CD4-positive, alpha-beta T cell treated with Interleukin-6 at 100 ng/mL for 8 hours (primary cell): ENCODE measurements at regions not wholly inside any gene's neighbourhood (a gene's known extent, or its start where the extent isn't known, plus 50 kb on each side); places are given as distances from the start of the nearest gene placed in this dataset.
"Not testable (repeated sequence)": the region's sequence is repeated elsewhere in the genome, so short reads cannot be mapped to it uniquely, and the experiment has no call there.

Experiments
- DNase-seq: peaks from one replicate; pipeline ENCODE4 v3.0.0-alpha.2; 2020; ENCODE audit warnings: mixed read lengths, low spot score

DNA sequence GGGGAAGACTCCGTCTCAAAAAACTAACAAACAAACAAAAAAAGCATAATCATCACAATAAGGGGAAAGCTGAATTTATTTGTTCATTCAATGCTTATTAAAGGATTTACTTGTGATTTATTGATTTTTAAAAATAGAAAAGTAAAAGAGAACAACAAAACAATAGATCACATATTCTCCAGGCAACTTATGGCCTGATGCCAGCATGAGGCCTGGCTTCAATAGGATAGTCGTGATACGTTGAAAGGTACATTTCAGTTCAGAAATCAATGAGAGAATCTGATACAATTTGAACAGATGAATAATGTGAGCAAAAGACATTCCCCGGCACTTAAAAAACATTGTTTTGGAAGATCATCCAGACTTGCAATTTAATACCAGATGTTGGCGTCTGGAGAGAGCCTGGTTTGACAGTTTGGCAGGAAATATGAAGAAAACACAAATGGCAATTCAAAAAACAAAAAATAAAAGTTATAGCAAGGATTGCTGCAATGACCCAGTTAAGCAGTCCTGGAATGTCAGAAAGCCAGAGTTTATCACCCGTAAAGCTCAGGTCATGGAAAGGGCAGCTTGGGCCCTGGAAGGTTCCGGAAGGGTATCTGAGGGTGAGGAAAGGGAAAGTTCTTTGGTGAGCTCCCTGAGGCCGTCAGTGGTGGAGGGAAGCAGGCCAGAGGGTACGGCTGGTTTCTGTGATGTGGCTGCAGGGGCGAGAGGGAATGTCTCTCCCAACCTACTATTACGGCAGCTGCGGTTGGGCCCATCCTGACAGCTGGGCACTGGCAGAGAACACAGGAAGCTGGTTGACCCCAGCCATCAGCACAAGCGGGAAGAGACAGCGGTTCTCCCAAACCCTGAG is 230.2 kb upstream of the HES1 start:
- DNase-seq = no peak

DNA sequence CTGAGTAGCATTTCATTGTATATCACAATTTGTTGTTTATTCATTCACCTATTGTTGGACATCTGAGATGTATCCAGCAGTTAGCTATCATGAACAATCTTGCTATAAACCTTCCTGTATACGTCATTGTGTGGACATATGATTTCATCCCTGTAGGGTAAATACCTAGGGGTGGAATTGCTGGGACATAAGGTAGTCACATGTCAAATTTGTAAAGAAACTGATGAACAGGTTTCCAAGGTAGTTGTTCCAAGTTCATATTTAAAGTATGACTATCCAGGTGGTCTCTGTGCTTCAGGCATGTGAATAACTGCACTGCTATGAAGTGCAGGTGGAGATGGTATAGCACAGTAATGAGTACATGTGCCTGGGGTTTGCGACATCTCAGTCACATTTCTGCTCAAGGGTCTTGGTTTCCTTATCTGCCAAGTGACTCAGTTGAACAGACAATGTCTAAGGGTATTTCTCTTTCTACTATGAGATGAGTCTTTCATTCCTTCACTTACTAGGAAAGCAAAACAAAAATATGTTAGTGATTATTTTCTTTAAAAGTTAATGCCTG is 229.0 kb upstream of the HES1 start:
- DNase-seq = no peak

DNA sequence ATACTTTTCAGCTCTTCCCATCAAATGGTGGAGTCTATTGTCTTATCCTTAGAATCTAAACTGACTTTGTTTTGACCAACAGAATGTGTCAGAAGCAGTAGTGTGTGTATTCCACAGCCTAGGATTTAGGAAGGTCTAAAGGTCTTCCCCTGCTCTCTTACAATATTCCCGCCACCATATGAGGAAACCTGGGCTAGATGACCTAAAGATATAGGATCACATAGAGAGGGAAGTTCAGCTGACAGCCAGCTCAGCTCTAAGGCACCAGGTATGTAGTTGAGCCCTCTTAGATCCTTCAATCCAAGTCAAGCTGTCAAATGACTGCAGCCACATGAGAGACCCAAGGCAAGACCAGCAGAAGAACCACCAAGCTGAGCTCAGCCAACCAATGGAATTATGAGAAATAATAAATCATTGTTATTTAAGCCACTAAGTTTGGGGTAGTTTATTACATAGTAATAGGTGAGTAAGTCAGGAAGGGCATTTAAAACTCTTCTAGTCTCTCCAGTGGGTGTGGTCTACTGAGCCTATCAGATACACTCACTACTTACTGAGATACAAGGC is 227.7 kb upstream of the HES1 start:
- no peak for DNase-seq

DNA sequence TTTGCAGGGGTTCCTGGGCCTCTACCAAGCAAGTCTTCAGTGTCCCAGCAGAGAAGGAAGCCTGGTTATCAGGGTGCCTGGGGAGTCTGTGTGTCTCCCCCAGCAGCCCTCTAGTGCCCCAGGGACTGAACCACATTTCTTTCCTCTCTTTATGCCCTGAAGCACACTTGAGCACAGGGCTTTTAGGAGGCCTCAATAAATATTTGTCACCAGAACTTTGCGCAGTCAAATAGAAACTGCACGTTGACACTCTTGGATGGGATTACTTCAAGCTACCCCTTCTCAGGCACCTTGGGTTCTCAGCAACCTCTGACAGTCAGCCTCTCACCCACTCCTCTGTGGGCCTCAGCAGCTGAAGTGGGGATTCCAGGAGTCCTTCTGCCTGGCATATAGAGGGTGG is 226.6 kb upstream of the HES1 start:
- no peak for DNase-seq

DNA sequence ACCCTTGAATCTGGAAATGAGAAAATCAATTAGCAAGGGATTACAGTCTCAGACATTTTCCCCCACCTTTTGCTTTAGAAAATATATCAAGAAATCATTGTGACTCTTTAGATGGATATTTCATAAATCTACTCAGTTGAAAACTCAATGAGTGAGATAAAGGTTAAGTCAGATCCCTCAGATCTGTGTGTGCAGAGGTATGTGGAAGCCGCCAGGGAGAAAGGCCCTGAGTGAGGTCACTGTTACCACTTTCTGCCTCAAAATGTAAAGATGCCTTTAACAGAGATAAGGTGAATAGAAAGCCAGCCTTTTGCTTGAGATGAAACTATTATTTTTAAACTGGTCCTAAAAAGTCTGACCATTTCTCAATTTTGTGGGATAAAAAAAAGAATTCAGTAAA is 225.6 kb upstream of the HES1 start:
- DNase-seq = no peak

DNA sequence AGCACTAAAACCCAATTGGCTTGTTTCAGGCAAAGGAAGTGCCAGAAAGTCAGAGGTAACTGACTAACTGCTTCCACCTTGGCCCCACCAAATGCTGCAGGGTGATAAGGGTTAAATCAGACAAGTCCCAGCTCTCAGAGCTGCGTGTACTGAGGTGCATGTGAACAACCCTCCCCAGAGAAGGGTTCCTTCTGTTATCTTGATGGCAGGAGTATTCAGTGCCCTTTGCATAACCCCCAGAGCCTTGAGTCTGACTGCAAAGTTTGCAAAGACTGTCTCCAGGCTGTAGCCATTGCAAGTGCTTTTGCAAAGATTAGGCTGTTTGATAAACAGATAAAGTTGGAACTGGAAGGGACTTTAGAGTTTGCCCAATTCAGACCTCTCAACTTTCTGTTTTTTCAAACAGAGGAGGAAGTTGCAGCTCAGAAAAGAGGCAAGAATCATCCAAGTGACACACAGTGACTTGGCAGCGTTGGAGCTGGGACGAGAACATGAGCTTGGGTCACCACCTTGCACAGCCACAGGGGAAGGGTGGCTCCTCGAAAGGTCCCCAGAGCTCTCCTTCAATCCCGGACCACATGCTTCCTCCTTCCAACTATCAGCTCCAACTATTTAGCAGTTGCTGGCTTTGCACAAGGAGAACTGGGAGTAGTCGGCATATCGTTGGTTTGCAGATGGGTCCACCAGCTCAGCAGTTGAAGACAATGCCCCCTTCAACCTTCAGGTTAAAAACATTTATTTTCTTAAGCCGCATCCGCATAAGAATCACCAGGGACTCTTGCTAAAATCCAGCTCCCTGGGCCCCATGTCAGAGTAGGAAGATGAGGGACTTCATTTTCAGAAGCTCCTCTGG is 224.8 kb upstream of the HES1 start:
- DNase-seq = no peak

DNA sequence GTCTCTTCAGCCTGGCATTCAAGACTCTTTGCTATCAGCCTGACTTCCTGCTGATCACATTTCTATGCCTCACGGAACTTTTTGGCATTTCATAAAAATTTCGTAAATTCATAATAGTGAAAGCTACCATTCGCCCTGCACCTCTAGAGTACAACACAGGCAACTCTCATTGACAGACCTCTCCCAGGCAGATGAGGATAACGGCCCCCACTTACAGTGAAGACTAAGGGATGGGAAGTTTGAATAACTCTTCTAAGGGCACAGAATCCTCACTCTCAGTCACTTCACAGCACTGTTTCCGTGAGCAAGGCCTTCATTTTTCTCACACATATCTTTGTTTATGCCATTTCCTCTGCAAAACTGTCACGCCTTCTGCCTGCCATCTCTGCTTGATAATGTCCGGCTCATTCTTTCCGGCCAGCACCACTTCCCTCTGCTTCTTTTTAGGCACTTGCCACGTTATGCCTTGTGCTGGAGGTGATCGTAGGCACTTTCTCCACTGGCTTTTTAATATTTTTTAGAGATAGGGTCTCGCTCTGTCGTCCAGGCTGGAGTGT is 224.1 kb upstream of the HES1 start:
- DNase-seq = no peak

DNA sequence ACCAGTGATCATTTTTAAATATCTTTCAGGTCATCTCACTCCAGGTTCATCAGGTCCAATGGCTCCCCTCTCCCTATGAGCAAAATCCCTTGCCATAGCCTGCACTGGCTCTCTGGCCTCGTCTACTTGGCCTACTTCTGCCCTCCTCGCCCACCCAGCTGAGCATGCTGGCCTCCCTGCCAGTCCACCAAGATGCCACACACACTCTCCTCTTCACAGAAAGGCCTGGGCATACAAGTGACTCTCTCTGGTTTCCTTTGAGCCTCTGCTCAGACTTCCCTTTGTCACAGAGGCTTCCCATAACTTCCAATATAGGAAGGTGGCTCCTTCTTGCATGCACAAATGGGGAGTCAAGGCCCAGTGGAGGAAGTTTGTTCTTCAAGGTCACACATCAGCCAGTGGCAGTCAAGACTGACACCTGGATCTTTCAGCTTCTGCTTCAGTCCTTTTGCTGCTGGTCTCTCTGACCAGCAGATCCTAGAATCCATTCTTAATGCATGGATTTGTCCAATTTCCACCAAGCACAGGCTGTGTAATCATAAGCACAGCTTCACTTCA is 223.2 kb upstream of the HES1 start:
- DNase-seq = no peak

DNA sequence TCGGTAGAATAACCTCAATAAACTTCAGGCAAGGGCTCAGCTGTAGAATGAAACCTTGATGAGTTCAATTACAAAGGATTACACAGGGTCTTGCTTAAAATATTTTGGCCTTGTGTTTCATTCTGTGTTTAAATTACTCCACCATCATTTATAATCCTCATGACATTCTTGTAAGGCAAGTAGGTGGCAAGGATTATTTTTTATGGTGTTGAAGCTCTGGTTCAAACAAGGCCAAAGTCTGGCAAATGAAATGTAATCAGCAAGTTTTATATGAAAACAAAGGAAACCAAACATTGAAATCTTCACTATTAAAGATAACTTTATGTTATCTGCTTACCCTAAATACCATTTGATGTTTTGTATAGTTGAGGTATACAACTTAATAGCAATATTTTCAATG is 221.3 kb upstream of the HES1 start:
- DNase-seq = no peak

DNA sequence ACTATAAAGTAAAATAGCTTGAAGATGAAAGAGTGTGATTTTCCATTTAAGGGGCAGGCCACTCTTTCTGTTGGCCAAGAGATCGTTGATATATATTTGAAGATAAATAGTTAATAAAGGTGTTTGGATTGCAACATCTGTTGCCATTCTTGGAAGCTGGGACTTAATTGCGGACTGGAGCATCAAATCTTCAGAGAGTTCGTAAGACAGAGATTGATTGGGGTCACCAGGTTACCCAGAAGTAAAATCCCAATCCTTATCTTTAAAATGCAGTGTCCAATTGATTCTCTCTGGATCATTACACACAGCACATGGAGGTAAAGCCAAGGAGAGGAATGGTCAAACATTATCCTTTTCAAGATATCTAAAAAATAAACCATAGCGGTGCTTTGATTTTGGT is 220.8 kb upstream of the HES1 start:
- no peak for DNase-seq

DNA sequence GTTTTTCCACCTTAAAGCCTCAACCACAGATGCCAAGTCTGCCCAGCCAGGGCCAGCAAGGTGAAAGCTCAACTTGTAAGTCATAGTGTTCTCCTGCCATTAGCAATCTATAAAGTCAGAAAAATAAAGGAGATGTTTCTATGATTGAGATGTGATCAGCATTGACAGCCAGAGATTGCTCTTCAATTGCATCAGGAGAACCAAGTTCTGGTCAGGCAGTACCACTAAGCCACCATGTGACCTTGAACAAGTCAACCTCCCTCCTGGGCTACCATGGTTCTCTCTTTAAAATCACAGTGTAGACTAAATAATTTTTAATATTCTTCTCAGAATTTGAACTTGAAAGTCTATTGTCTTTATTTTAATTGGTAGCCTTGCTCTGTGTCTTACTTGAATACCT is 220.3 kb upstream of the HES1 start:
- no peak for DNase-seq

DNA sequence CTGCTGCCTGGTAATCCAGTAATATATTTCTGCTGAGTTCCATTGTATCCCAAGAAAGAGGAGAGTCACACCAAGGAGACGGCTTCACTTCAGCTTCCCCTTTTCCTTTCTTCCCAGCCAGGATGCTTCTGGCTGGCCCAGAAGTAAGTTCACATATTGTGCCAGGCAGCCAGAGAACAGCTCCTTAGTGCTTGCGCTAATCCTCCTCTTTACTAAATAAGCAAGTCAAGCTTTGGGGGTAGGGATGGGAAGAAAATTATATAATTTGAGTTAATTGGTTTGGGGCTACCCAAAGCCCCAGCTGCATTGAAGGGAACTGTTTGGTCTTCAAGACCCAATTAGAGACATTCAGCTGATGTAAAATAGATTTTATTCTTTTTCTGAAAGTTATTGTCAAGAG is 218.8 kb upstream of the HES1 start:
- DNase-seq = no peak

DNA sequence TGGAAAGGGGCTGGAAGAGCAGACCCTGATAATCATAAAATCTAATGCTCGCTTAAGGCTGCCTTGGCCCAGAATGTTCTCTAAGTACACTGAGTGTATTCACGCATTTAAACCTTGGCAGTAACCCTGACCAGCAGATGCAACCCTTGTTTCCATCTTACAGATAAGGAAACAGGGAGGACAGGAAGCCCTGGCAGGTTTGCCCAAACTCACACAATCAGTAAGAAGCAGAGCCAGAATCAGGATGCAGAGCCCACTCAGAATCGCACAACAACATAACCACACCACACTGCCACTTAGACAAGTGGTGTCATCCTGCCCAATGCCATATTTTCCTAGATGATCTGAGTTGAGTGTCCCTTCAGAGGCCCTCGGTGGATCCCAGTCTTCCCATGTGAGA is 214.5 kb upstream of the HES1 start:
- DNase-seq = no peak

DNA sequence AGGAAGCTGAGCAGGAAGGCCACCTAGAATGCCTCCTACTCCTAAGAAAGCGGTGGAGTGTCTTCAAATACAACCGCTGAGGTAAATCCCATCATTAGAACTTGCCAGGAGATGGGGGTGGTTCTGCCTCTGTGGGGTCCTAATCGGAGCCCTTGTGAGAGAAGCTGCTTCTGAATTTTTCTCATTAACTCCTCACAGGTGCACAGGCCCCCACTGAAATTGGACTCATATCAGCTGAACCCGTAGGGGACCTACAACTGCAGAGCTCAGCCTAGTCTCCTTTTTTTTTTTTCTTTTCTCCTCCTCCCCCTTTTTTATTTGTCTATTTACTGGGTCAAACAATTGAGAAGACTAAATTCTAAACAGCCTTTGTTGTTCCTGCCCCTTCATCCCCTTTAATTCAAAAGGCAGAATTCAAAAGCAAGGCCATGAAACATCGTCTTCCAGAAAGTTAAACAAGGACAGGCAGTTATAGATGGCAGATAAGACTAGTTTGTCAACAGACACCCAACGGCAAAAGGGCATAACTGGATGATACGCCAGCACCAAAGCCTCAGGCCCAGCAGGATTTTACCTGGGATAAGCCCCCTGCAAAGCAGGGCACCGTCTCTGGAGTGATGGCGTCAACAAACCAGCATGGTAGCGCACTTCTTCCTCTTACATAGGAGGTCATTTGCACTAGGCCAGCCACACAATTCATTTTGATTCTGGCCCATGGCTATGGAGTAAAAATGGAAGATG is 213.7 kb upstream of the HES1 start:
- DNase-seq = no peak

DNA sequence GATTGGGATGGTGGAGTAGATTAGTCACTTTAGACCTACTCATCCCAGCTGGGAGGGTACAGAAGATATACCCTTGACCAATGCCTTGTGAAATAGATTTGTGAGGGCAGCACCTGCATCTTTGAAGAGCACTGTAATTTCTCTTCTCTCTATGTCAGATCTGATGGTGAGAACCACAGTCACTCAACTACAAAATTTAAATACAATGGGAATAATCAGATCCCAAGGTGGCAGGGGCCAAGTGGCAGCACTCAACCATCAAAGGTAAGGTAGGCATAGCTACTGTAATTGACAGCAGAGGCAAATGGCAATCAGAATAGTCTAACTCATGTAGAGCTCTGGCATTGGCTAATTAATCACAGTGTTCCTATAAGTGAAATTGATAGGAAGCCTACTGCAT is 212.0 kb upstream of the HES1 start:
- DNase-seq = not testable (repeated sequence)

DNA sequence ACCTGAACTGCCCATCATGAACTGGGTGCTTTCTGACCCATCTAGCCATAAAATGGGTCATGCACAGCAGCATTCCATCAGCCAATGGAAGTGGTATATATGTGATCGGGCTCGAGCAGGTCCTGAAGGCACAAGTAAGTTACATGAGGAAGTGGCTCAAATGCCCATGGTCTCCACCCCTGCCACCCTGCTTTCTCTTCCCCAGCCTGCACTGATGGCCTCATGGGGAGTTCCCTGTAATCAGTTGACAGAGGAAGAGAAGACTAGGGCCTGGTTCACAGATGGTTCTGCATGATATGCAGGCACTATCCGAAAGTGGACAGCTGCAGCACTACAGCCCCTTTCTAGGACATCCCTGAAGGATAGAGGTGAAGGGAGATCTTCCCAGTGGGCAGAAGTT is 209.9 kb upstream of the HES1 start:
- not testable (repeated sequence) for DNase-seq

DNA sequence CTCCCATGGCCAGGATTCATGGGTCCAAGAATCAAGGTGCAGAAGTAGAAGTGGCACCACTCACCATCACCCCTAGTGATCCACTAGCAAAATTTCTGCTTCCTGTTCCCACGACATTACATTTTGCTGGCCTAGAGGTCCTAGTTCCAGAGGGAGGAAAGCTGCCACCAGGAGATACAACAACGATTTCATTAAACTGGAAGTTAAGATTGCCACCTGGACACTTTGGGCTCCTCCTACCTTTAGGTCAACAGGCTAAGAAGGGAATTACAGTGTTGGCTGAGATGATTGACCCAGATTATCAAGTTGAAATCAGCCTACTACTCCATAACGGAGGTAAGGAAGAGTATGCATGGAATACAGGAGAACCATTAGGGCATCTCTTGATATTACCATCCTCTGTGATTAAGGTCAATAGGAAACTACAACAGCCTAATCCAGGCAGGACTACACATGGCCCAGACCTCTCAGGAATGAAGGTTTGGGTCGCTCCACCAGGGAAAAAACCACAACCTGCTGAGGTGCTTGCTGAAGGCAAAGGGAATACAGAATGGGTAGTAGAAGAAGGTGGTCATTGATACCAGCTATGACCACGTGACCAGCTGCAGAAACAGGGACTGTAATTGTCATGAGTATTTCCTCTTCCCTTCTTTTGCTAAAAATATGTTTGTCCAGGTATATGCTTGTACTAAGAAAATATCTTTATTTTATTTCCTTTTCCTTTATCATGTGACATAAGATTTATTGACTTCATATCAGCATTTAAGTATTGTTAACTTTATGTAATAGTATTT is 208.3 kb upstream of the HES1 start:
- DNase-seq = not testable (repeated sequence)

DNA sequence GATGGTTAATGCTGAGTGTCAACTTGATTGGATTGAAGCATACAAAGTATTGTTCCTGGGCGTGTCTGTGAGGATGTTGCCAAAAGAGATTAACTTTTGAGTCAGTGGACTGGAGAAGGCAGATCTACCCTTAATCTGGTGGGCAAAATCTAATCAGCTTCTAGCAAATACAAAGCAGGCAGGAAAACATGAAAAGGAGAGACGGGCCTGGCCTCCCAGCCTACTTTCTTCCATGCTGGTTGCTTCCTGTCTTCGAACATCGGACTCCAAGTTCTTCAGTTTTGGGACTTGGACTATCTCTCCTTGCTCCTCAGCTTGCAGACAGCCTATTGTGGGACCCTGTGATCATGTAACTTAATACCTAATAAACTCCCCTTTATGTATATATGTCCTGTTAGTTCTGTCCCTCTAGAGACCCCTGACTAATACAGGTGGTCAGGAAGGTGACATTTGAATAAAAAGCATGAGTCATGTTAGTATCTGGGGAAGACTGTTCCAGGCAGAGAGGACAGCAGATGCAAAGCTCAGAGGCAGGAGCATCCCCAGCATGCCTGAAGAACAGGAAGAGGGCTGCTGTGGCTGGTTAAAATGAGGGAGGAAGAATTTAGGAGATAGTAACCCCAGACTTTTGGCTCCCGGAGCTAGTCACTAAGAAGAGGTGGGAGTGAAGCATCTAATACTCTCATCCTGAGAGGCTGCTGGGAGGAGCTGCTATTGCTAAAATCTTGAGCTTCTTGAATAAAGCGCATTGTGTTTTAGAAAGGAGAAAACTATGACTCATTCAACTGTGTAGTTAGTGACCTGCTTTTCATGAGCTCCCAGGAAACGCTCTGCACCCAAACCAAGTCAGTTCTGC is 207.4 kb upstream of the HES1 start:
- no peak for DNase-seq

DNA sequence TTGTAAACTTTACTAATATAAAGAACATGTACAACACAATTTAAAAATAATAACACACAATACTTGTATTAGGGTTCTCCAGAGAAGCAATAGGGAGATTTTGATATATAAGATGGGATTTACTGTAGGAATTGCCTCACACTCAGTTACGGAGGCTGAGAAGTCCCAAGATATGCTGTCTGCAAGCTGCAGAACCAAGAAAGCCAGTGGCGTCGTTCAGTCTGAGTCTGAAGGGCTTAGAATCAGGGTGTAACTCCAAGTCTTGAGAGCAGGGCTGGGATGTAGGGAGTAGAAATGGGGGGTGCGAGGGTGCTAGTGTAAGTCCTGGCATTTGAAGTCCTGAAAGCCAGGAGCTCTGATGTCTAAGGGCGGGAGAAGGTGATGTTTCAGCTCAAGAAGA is 206.6 kb upstream of the HES1 start:
- no peak for DNase-seq
